Mesothelial cell of epicardium (in vitro differentiated cells): ENCODE measurements at regions not wholly inside any gene's neighbourhood (a gene's known extent, or its start where the extent isn't known, plus 50 kb on each side); places are given as distances from the start of the nearest gene placed in this dataset.

Experiments
- DNase-seq, 2 experiments: peaks; one replicate each; pipeline ENCODE4 v3.0.0; 2021; ENCODE audit warnings: low spot score in 2 of 2; ENCODE audit not compliant: unreplicated experiment in 2 of 2
- H3K27ac Mint-ChIP-seq: 2 replicates; pipeline ENCODE4 v1.8.0; 2021; ENCODE audit warnings: mixed read lengths
- H3K27me3 Mint-ChIP-seq: 2 replicates; pipeline ENCODE4 v1.8.0; 2021; ENCODE audit warnings: low read depth, mixed read lengths
- H3K36me3 Mint-ChIP-seq: 2 replicates; pipeline ENCODE4 v1.8.0; 2021; ENCODE audit warnings: mixed read lengths
- H3K4me1 Mint-ChIP-seq: 2 replicates; pipeline ENCODE4 v1.8.0; 2021; ENCODE audit warnings: mixed read lengths
- H3K4me3 Mint-ChIP-seq: 2 replicates; pipeline ENCODE4 v1.8.0; 2021; ENCODE audit warnings: mild to moderate bottlenecking, moderate library complexity, mixed read lengths
- H3K9me3 Mint-ChIP-seq: 2 replicates; pipeline ENCODE4 v1.8.0; 2021; ENCODE audit warnings: mixed read lengths
- TF ChIP-seq, protein P1 (sequence below): fragments of 200-600 bp; sonication (generic); IDR thresholded peaks from one replicate; pipeline ENCODE4 v1.5.0; 2021; ENCODE audit warnings: antibody characterized with exemption; ENCODE audit not compliant: unreplicated experiment

DNA sequence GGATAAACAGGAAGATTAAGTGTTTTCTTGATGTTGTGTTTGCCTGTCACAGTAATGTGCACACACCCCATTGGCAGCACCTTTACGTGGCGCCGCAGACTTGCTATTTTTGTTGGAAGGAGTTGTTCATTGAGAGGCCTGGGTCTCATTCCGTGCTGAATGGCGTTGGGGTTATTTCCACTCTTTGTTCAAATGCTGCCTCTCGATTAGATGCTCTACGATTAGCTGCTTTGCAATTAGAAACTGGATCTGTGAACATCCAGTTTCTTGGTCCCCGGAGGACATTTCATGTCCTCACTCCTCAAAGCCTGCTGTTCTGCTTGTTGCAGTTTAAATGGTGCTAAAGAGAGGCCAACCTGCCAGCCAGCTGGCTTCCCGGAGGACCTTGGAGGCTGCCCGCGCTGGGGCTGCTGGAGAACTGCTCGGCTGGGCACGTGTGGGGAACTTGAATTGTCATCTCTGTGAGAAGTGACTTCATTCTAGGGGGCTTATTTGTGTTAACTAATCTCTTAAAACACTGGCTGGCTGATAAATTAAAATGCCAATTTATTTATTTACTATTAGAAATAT is 117.4 kb upstream of the NABP1 start:
- DNase-seq: no peak
- H3K27ac Mint-ChIP-seq: no peak overlapping the region
- TF ChIP-seq, protein P1, sequence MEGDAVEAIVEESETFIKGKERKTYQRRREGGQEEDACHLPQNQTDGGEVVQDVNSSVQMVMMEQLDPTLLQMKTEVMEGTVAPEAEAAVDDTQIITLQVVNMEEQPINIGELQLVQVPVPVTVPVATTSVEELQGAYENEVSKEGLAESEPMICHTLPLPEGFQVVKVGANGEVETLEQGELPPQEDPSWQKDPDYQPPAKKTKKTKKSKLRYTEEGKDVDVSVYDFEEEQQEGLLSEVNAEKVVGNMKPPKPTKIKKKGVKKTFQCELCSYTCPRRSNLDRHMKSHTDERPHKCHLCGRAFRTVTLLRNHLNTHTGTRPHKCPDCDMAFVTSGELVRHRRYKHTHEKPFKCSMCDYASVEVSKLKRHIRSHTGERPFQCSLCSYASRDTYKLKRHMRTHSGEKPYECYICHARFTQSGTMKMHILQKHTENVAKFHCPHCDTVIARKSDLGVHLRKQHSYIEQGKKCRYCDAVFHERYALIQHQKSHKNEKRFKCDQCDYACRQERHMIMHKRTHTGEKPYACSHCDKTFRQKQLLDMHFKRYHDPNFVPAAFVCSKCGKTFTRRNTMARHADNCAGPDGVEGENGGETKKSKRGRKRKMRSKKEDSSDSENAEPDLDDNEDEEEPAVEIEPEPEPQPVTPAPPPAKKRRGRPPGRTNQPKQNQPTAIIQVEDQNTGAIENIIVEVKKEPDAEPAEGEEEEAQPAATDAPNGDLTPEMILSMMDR: no peak
- no peaks in the 10 kb centered on the region for H3K9me3 Mint-ChIP-seq
- H3K27me3 Mint-ChIP-seq: peaks cover 4% of the 10 kb centered on the region
- no peak overlapping the region for H3K4me3 Mint-ChIP-seq
- H3K36me3 Mint-ChIP-seq: no peaks in the 10 kb centered on the region
- peaks cover 7% of the 10 kb centered on the region for H3K4me1 Mint-ChIP-seq

DNA sequence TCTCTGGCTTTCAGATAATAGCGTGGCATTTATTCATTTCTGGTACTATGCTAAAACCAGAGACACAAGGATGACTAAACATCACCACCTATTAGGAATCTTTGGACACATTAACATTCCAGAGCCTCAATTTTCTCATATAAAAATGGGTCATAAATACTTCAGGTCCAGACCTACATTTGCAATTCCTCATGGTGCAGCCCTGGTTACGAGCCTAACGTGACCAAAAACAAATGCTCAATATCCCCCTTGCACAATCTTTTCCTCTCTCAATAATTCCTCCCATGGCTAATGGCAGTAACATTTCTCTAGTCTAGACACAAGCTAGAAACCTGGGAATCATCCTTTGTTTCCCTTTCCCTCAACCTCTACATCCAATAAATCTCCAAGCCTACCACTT is 112.8 kb upstream of the NABP1 start:
- no peak for DNase-seq
- peaks cover 22% of the 10 kb centered on the region for H3K4me1 Mint-ChIP-seq
- H3K27ac Mint-ChIP-seq: no peak overlapping the region
- peaks cover 4% of the 10 kb centered on the region for H3K27me3 Mint-ChIP-seq
- H3K36me3 Mint-ChIP-seq: no peaks in the 10 kb centered on the region
- H3K4me3 Mint-ChIP-seq: no peak overlapping the region
- H3K9me3 Mint-ChIP-seq: no peaks in the 10 kb centered on the region
- TF ChIP-seq, protein P1: no peak

DNA sequence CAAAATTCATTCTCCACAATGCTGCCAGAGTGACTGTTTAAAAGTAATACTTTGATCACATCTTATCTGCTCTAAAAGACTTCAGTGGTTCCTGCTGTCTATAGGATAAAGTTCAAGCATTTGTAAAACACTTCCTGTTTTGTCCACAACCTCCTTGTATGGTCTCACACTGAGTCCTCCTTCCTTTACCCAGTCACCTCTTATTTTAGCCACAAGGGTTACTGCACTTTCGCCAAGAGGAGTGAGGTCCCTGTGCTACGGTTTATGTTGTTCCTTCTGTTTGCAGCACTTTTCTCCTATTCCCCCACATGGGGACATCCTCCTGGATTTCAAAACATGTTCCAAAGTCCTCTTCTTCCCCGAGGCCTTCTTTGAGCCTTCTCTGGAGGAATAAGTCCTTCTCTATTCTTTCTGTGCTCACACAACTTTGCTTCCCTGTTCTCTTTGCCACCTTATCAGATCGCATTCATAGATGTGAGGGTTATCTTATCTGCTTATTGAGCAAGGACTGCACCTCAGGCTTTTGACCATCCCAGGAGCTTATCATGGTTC is 112.2 kb upstream of the NABP1 start:
- no peak for DNase-seq
- TF ChIP-seq, protein P1: no peak
- Mint-ChIP-seq H3K36me3 (no peaks in the 10 kb centered on the region), H3K4me1 (peaks cover 25% of the 10 kb centered on the region), H3K9me3 (no peaks in the 10 kb centered on the region), H3K27me3 (peaks cover 4% of the 10 kb centered on the region), H3K4me3 (no peak overlapping the region), H3K27ac (no peak overlapping the region)

DNA sequence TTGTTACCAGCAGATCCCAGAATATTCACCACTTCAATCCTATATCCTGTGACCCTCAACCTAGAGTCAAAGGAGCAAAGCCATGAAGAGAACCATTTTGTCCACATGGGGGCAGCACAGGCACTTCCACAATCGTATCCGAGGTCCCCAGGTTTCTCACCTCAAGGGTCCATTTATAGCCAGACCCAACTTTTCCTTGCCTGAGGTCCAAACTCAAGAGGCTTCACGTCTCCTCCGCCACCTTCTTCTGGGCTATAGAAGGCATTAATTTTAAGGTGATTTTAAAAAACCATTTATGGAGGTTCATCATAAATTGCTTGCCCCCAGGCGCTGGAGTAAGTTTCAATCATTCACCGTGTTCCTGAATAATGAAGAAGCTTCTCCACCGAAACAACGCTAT is 111.6 kb upstream of the NABP1 start:
- no peak overlapping the region for H3K4me3 Mint-ChIP-seq
- no peaks in the 10 kb centered on the region for H3K36me3 Mint-ChIP-seq
- no peak overlapping the region for H3K27ac Mint-ChIP-seq
- TF ChIP-seq, protein P1: peak; percentile 64
- H3K27me3 Mint-ChIP-seq: peaks cover 4% of the 10 kb centered on the region
- no peaks in the 10 kb centered on the region for H3K9me3 Mint-ChIP-seq
- DNase-seq: peak in 1 of 2 experiments; percentile 47
- H3K4me1 Mint-ChIP-seq: peaks cover 31% of the 10 kb centered on the region

DNA sequence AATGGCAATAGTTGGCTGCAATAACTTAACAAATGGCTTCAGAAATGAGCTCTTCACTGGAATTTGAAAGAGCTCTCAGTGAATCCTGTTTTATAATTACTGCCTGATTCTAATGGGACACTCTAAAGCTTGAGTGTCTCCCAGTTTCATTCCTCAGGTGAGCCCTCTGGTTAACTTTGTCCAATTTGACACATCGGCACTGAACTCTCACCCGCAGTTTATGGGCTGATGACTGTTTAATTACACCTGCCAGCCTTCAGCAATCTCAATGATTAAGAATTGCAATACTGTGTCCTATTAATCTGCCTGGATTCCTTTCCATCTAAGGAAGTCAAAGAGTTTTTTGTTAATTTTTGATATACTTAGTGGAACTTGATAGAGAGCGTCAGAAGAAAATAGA is 110.7 kb upstream of the NABP1 start:
- H3K27me3 Mint-ChIP-seq: peaks cover 2% of the 10 kb centered on the region
- no peak overlapping the region for H3K4me3 Mint-ChIP-seq
- no peak for DNase-seq
- H3K27ac Mint-ChIP-seq: no peak overlapping the region
- H3K4me1 Mint-ChIP-seq: peaks cover 33% of the 10 kb centered on the region
- TF ChIP-seq, protein P1: no peak
- H3K36me3 Mint-ChIP-seq: no peaks in the 10 kb centered on the region
- H3K9me3 Mint-ChIP-seq: no peaks in the 10 kb centered on the region
